ENCODE measurements at regions not wholly inside any gene's neighbourhood (a gene's known extent, or its start where the extent isn't known, plus 50 kb on each side); places are given as distances from the start of the nearest gene placed in this dataset.

DNA sequence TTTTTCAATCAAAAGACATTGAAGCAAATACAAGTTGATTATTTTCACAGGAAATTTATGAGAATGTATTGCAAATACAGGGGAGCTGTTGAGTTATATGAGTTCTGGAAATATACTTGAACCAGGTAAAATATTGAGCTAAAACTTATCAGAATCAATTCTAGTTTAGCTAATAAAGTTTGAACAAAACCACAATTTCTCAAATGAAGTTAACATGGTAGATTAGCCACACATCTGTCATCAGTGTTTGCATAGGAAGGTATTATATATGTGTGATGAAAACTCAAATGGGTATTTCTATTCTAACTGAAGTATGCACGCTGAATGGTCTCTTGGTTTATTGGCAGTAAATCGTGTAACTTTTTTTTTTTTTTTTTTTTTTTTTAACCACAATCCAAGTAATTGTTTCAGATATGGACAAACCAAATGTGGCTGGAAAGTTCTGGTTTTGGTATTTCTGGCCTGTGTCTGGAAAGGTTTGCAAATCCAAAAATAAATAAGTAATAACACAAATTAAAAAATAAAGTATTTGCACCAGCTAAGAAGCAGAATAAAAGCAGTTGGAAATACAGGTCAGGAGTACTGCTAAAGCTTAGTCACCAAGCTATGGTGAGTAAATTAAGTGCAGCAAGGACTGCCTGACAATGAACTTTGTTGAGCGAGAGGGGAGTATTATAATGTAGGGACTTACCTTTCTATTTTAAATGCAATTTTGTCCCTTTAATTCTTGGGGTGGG, 479.1 kb upstream of the FANCL start:
- no peak for TF ChIP-seq CTCF (IDR thresholded peaks at IDR 0.05; ENCODE audit: low read depth, low read length)
- no peak overlapping the region for H3K4me3 ChIP-seq (ENCODE audit: low read depth, low read length)

DNA sequence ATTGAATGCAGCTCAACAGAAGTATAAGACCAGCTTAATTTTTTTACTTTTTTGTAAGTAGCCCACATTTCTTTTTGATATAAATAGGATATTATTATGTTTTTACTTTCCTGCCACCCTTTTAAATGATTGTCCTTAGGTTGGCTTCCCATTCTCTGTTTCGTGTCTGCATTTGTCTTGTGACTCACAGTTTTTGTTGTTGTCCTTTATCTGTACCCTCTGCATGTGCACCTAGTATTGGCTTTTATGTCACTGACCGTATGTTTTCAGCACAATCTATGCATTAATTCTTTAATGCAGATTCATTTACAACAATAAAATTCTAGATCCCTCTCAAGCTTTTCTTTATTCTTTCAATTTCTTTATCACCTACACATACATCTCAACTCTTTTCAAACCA, 474.2 kb upstream of the FANCL start:
- no peak for TF ChIP-seq CTCF (IDR thresholded peaks at IDR 0.05; ENCODE audit: low read depth, low read length)
- H3K4me3 ChIP-seq (ENCODE audit: low read depth, low read length), result no peak overlapping the region

DNA sequence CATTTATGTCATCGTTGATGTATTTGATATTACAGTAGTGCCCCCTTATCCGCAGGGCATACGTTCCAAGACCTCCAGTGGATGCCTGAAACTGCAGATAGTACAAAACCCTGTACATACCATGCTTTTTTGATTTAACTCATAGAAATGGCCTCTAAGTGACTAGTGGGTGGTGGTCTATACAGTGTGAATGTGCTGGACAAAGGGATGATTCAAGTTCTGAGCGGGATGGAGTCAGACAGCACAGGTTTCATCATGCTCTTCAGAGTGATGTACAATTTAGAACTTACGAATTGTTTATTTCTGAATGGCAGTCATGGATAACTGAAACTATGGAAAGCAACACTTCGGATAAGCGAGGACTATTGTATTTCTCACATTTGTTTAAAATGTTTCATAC, 473.1 kb upstream of the FANCL start:
- H3K4me3 ChIP-seq (ENCODE audit: low read depth, low read length), result no peak overlapping the region
- no peak for TF ChIP-seq CTCF (IDR thresholded peaks at IDR 0.05; ENCODE audit: low read depth, low read length)

DNA sequence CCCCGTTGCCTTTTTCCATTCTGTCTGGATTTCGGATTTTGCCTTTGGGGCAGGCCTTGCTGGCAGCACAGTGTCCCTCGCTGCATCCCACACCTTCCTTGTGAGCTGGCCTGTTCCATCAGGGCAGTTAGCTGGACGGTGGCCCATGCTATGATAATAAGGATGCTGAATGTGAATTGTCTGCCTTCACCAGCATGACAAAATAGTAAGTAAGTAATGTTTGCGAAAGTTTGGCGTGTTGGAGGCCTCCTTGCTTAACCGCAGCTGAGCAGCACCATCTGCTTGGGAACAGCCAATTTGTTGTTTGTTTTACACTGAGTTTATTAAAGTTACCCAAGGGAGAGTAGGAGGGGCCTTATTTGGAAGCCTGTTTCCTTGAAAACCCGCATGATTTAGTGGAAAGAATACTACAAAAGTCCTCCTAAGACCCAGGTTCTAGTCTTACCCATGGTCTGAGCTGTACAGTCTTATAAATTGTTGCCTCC, 469.7 kb upstream of the FANCL start:
- TF ChIP-seq CTCF (IDR thresholded peaks at IDR 0.05; ENCODE audit: low read depth, low read length), result no peak
- H3K4me3 ChIP-seq (ENCODE audit: low read depth, low read length), result no peak overlapping the region

DNA sequence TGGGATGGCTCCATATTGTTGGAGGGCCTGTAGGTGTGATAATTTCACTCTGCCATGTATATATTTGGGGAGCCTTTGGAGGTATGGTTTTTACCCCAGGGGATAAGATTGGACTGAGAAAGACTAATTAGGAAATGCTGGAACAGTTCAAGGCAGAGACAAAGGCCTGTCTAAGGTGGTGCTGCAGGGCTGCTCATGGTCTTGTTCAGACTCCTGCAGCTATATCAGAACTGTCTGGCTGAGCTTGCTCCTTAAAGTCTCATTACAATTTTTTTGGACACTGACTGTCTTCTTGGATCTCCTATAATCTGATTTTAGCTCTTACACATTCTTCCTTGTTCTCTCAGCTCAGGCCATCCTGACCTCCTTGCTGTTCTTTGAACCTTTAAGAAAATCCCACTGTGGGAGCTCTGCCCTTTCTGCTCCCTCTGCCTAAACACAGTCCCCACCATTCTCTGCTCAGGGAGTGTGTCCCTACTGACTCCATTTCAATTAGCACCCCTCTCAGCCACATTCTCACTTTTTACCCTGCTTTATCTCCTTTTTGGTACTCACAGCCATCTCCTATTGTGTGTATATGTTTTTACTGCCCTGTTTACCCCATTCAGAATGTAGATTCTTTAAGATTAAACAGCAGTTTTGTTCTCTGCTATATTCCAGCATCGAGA, 468.7 kb upstream of the FANCL start:
- no peak for TF ChIP-seq CTCF (IDR thresholded peaks at IDR 0.05; ENCODE audit: low read depth, low read length)

GRCh38 chr2:58709274-58709673, 468.1 kb upstream of the FANCL start:
- no peak for TF ChIP-seq CTCF (IDR thresholded peaks at IDR 0.05; ENCODE audit: low read depth, low read length)
- H3K4me3 ChIP-seq (ENCODE audit: low read depth, low read length), result no peak overlapping the region

More for the DNA sequence above, 468.7 kb upstream of the FANCL start:
- no peak overlapping the region for H3K4me3 ChIP-seq (ENCODE audit: low read depth, low read length)

DNA sequence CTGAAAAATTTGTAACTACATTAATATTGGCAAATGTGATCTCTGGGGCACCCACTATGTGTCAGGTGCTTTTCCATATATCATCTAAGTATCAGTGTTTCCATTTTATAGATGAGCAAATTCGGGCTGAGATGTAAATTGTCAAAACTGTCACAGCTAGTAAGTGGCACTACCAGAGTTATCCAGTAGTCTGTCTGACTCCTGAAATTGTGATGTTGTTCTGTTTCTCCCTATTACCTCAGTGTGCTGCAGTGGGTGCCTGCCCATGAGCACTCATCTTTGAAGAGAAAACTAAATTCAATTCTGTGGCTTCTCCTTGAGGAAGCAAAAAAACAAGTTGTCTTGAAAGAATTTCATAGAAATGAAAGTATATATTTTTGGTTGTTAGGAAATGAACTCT, 467.4 kb upstream of the FANCL start:
- TF ChIP-seq CTCF (IDR thresholded peaks at IDR 0.05; ENCODE audit: low read depth, low read length), result no peak
- no peak overlapping the region for H3K4me3 ChIP-seq (ENCODE audit: low read depth, low read length)

All from WI38 (cell line).